OCI-LY7 (cell line): ENCODE measurements at regions not wholly inside any gene's neighbourhood (a gene's known extent, or its start where the extent isn't known, plus 50 kb on each side); places are given as distances from the start of the nearest gene placed in this dataset.

Source experiments
- CTCF ChIP-seq: fragments of 200-600 bp; sonication (generic); conservative IDR thresholded peaks from 2 replicates; pipeline ENCODE4 v1.5.1; 2014; ENCODE audit warnings: mild to moderate bottlenecking, antibody characterized with exemption, low read length, moderate library complexity, mixed read lengths
- EZH2phosphoT487 ChIP-seq: fragments of 200-600 bp; sonication (generic); IDR thresholded peaks from 2 replicates; pipeline ENCODE4 v1.6.1; 2018; ENCODE audit warnings: low read depth, borderline replicate concordance, mild to moderate bottlenecking, mixed run types, antibody characterized with exemption, low read length, moderate library complexity, mixed read lengths

- TF ChIP-seq CTCF (no peak), EZH2phosphoT487 (no peak)
Measured at GRCh38 chr13:42396901-42397655, 125.1 kb downstream of the AKAP11 start.
